NCI-H2107 (cell line): ENCODE measurements at regions not wholly inside any gene's neighbourhood (a gene's known extent, or its start where the extent isn't known, plus 50 kb on each side); places are given as distances from the start of the nearest gene placed in this dataset.
"Not testable (repeated sequence)": the region's sequence is repeated elsewhere in the genome, so short reads cannot be mapped to it uniquely, and the experiment has no call there.

ENCODE experiments used
- DNase-seq: peaks from one replicate; lab custom pipeline; 2025; lab: John Stamatoyannopoulos, UW

- DNase-seq = no peak
Measured at GRCh38 chr19:28737021-28737895, 475.7 kb downstream of the UQCRFS1 start.

- no peak for DNase-seq
Measured at GRCh38 chr19:28736528-28736927, 476.4 kb downstream of the UQCRFS1 start.

GRCh38 chr19:28731577-28731976 lies 481.4 kb downstream of the UQCRFS1 start:
- no peak for DNase-seq

- no peak for DNase-seq
Measured at GRCh38 chr19:28730791-28731512, 482.0 kb downstream of the UQCRFS1 start.

- DNase-seq = no peak
Measured at GRCh38 chr19:28727480-28728159, 485.3 kb downstream of the UQCRFS1 start.

- DNase-seq = no peak
Measured at GRCh38 chr19:28726533-28727479, 486.1 kb downstream of the UQCRFS1 start.

GRCh38 chr19:28718909-28719308 lies 494.0 kb downstream of the UQCRFS1 start:
- DNase-seq = no peak

- DNase-seq = no peak
Measured at GRCh38 chr19:28715157-28715556, 497.8 kb downstream of the UQCRFS1 start.

- DNase-seq = no peak
Measured at GRCh38 chr19:28711411-28711810, 501.5 kb downstream of the UQCRFS1 start.

- DNase-seq = peak; percentile 4
Measured at GRCh38 chr19:28710278-28710677, 502.7 kb downstream of the UQCRFS1 start.

GRCh38 chr19:28706693-28707092 lies 506.3 kb downstream of the UQCRFS1 start:
- no peak for DNase-seq

- DNase-seq = no peak
Measured at GRCh38 chr19:28705008-28705407, 507.9 kb downstream of the UQCRFS1 start.

GRCh38 chr19:28703400-28703956 lies 509.5 kb downstream of the UQCRFS1 start:
- no peak for DNase-seq

- DNase-seq = no peak
Measured at GRCh38 chr19:28701491-28701890, 511.5 kb downstream of the UQCRFS1 start.

GRCh38 chr19:28700176-28700575 lies 512.8 kb downstream of the UQCRFS1 start:
- DNase-seq = no peak

GRCh38 chr19:28697308-28697707 lies 515.6 kb downstream of the UQCRFS1 start:
- no peak for DNase-seq

- no peak for DNase-seq
Measured at GRCh38 chr19:28694812-28695211, 518.1 kb downstream of the UQCRFS1 start.

- no peak for DNase-seq
Measured at GRCh38 chr19:28691683-28692082, 521.3 kb downstream of the UQCRFS1 start.

GRCh38 chr19:28689464-28689863 lies 523.5 kb downstream of the UQCRFS1 start:
- not testable (repeated sequence) for DNase-seq

- DNase-seq = no peak
Measured at GRCh38 chr19:28687296-28687695, 525.7 kb downstream of the UQCRFS1 start.

- DNase-seq = no peak
Measured at GRCh38 chr19:28686756-28687155, 526.2 kb downstream of the UQCRFS1 start.
